ENCODE measurements at regions not wholly inside any gene's neighbourhood (a gene's known extent, or its start where the extent isn't known, plus 50 kb on each side); places are given as distances from the start of the nearest gene placed in this dataset.

GRCh38 chr12:87870493-87871460, 158.4 kb downstream of the C12orf50 start:
- no peaks in the 10 kb centered on the region for H3K79me2 ChIP-seq
- no peak for TF ChIP-seq CTCF (IDR thresholded peaks at IDR 0.05)
- peaks cover 26% of the 10 kb centered on the region for H3K4me1 ChIP-seq
- H3K9ac ChIP-seq, result no peak overlapping the region
- H3K4me2 ChIP-seq (ENCODE audit: low read length), result peak overlapping the region; percentile 37
- H3K4me3 ChIP-seq (ENCODE audit: low read depth, low read length), result peak overlapping the region; percentile 35
- no peaks in the 10 kb centered on the region for H3K9me3 ChIP-seq (ENCODE audit: control insufficient read depth, low read length)
- H2AFZ ChIP-seq, result peak overlapping the region; percentile 84
- H3K27ac ChIP-seq, result peak overlapping the region; percentile 91
- no peaks in the 10 kb centered on the region for H3K27me3 ChIP-seq (ENCODE audit: control insufficient read depth, insufficient read depth, low read length)
- no peaks in the 10 kb centered on the region for H3K36me3 ChIP-seq (ENCODE audit: control insufficient read depth, insufficient read depth, low read length)

GRCh38 chr12:87870061-87870460, 159.1 kb downstream of the C12orf50 start:
- no peak for TF ChIP-seq CTCF (IDR thresholded peaks at IDR 0.05)
- H3K79me2 ChIP-seq, result no peaks in the 10 kb centered on the region
- peaks cover 26% of the 10 kb centered on the region for H3K4me1 ChIP-seq
- peak overlapping the region; percentile 91 for H3K27ac ChIP-seq
- H3K4me3 ChIP-seq (ENCODE audit: low read depth, low read length), result peak overlapping the region; percentile 35
- H3K9ac ChIP-seq, result no peak overlapping the region
- H3K36me3 ChIP-seq (ENCODE audit: control insufficient read depth, insufficient read depth, low read length), result no peaks in the 10 kb centered on the region
- H2AFZ ChIP-seq, result peak overlapping the region; percentile 84
- no peaks in the 10 kb centered on the region for H3K27me3 ChIP-seq (ENCODE audit: control insufficient read depth, insufficient read depth, low read length)
- H3K9me3 ChIP-seq (ENCODE audit: control insufficient read depth, low read length), result no peaks in the 10 kb centered on the region
- peak overlapping the region; percentile 37 for H3K4me2 ChIP-seq (ENCODE audit: low read length)

GRCh38 chr12:87866578-87867292, 162.5 kb downstream of the C12orf50 start:
- no peak overlapping the region for H2AFZ ChIP-seq
- no peaks in the 10 kb centered on the region for H3K27me3 ChIP-seq (ENCODE audit: control insufficient read depth, insufficient read depth, low read length)
- H3K4me1 ChIP-seq, result peaks cover 19% of the 10 kb centered on the region
- no peaks in the 10 kb centered on the region for H3K9me3 ChIP-seq (ENCODE audit: control insufficient read depth, low read length)
- no peak overlapping the region for H3K4me2 ChIP-seq (ENCODE audit: low read length)
- H3K9ac ChIP-seq, result no peak overlapping the region
- no peak overlapping the region for H3K4me3 ChIP-seq (ENCODE audit: low read depth, low read length)
- no peaks in the 10 kb centered on the region for H3K36me3 ChIP-seq (ENCODE audit: control insufficient read depth, insufficient read depth, low read length)
- no peak overlapping the region for H3K27ac ChIP-seq
- H3K79me2 ChIP-seq, result no peaks in the 10 kb centered on the region
- TF ChIP-seq CTCF (IDR thresholded peaks at IDR 0.05), result peak; percentile 65

GRCh38 chr12:87861791-87862190, 167.4 kb downstream of the C12orf50 start:
- no peaks in the 10 kb centered on the region for H3K79me2 ChIP-seq
- H2AFZ ChIP-seq, result peak overlapping the region; percentile 45
- H3K36me3 ChIP-seq (ENCODE audit: control insufficient read depth, insufficient read depth, low read length), result no peaks in the 10 kb centered on the region
- no peak overlapping the region for H3K4me2 ChIP-seq (ENCODE audit: low read length)
- H3K9ac ChIP-seq, result no peak overlapping the region
- TF ChIP-seq CTCF (IDR thresholded peaks at IDR 0.05), result no peak
- H3K27ac ChIP-seq, result no peak overlapping the region
- no peaks in the 10 kb centered on the region for H3K27me3 ChIP-seq (ENCODE audit: control insufficient read depth, insufficient read depth, low read length)
- no peak overlapping the region for H3K4me3 ChIP-seq (ENCODE audit: low read depth, low read length)
- H3K4me1 ChIP-seq, result peaks cover 3% of the 10 kb centered on the region
- H3K9me3 ChIP-seq (ENCODE audit: control insufficient read depth, low read length), result no peaks in the 10 kb centered on the region

Measured in parathyroid adenoma (tissue), 2 donors.